NCI-H446 (cell line): ENCODE measurements at regions not wholly inside any gene's neighbourhood (a gene's known extent, or its start where the extent isn't known, plus 50 kb on each side); places are given as distances from the start of the nearest gene placed in this dataset.
"Not testable (repeated sequence)": the region's sequence is repeated elsewhere in the genome, so short reads cannot be mapped to it uniquely, and the experiment has no call there.

Experiments
- DNase-seq, 2 experiments: peaks; one replicate each; lab custom pipeline; 2025; lab: John Stamatoyannopoulos, UW

DNA sequence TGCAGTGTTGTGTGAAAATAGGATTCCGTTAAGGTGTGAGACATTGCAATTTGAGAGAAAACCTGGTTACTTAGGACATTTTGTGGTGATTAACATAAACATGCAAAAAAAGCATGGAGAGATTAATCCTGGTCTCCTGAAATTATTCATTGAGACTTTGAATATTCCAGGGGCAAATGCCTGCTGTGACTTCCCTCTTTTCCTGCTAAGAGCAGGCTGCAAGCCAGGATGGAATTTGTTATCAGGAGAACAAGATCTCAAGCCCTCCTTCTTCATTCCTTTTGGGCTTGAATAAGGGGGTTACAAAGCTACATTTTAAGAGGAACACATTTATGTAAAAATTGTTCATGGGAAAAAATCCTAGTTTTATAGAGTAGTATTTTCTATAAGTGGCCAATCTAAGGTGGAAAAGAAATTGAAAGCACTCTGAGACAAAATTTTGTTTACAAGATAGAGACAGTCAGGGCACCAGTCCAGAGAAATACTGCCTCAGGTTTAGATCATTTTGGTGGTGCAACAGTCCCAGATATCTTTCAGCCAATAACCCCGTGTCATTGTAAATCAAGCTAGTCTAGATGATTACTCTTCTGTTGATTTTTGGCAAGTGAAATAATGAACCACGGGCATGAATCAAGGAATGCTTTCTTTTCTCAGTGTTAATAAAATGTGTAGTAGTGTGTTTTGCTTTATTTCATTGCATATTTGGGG, 1528.3 kb upstream of the AGA start:
- DNase-seq, result no peak

DNA sequence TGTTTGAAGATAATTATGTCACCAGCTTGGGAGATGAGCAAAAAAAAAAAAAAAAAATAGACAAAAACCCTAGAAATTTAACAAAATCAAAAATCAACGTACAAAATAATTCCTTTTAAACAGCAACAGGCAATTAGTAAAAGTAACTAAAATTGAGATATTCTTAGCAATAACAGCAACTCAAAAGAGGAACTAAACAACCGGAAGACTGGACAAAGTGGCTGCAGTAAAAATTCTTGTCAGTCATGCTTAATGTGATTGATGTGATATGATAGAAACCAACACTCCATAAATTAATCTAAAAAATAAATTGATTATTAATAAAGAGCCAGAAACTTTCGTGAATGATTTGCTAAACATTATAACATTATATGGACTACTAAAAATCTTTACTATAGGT, 1534.6 kb upstream of the AGA start:
- no peak for DNase-seq

DNA sequence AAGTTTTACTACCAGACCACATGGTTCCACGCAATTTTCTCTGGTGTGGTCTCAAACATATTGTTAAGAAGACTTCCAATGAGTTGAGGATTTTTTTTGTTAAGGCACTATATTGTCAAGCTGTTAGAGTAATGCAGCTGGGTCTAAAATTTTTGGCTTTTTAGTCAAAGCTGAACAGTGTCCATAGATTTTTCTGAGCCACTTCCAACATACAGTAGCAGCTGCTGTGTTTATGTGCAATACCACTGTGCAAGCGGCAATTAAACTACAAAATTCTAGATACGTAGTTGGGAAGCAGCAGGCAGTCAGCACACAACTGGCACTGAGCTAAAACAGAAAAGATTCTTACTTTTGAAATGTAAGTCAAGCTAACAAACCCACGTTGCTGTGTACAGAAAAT, 1551.1 kb upstream of the AGA start:
- no peak for DNase-seq

DNA sequence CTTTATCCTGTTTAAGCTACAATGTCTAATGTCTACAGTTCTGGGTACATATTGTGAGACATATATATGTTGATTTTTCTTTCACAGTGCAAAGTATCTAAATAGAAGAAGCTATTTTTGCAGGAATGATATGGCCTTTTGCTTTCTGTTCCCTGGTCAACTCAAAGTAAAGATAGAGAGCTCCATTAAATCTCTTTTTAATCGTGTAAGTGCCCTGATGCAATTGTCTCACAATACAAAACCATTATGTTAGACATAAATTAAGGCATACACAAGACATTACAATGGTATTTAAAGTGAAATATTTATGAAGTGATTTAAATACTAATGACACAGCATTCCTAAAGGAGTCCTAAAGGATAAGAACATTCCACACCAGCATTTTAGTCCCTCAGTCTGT, 1559.7 kb upstream of the AGA start:
- no peak for DNase-seq

DNA sequence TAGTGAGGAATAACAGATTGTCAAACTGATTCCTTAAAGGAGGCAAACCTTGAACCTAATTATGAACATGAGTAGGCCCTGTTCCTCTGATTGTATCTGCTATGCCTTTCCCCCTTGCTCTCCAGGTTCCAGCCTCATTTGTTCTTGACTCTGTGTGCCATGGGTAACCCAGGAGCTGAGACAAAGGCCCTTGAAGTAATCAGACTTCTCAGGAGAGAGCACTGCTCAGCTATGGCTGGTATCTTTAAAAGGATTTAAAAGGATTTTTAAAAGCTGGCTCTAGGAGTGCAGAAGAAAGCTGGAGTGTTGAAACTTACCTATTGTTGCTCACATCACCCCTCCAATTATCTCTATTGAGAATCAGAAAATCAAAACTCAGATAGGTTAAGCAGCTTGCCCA, 1565.5 kb upstream of the AGA start:
- no peak for DNase-seq

DNA sequence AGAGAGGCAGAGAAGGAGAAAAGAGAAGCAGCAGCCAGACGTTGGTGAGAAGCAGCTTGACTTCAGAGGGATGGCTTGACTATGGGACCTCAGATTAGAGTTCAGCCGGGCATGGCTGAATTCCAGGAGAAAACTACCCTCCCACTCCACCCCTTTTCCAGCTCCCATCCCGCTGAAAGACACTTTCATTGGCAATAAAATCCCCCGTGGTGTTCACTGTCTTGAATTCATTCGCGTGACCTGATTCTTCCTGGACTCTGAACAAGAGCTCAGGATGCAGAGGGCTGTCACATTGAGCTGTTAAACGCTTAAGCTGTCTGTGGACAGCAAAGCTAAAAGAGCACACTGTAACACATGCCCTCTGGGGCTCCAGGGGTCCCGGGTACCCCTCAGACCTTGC, 1575.3 kb upstream of the AGA start:
- DNase-seq, result no peak

DNA sequence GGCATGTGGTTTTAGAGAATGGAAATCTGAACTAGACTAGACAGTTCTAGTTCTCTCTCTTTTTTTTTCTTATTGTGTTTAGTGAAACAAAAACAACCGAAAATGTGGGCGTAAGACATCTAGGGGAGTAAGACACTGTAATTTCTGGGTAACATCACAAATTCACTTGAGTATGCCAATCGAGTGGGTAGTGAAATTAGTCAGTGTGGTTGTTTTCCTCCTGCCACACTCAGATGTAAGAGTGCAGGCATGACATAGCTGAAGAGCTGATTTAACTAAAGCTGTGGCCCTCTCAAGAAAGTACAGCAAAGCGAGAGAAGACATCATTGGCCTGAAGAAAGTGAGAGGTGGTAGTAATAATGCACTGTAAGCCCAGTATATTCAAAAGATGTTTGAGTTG, 1585.3 kb upstream of the AGA start:
- DNase-seq, result no peak

DNA sequence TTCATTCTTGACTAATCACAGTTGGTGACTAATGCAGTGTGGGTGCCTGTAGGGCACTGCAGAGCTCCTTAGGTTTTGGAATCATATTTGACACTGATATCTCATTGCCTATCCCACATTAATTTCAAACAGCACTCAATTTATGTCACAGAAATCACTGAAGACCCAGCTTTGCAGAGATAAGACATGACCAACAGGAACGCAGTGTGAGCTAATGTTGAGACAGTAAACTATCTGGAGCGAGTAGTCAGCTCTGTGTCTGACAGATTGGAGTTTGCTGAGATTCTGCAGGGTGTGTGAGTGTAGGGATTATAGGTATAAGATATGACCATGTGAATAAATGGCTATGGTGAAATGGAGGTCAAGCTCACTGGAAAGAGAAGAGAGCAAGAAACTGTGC, 1586.1 kb upstream of the AGA start:
- no peak for DNase-seq

DNA sequence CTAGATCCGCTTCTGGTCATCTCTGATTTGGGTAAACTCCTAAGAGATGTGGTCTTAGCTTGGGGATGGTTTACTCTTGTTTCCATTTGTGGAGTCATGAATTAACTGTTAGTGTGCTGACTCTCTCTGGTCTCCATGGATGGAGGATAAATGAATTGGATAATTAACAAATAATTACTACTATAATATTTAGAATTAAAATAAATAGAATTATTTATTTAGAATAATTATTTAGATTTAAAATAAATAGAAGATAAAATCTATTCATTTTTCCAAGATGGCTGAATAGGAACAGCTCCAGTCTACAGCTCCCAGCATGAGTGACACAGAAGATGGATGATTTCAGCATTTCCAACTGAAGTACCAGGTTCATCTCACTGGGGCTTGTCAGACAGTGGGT, 1587.4 kb upstream of the AGA start:
- no peak for DNase-seq

DNA sequence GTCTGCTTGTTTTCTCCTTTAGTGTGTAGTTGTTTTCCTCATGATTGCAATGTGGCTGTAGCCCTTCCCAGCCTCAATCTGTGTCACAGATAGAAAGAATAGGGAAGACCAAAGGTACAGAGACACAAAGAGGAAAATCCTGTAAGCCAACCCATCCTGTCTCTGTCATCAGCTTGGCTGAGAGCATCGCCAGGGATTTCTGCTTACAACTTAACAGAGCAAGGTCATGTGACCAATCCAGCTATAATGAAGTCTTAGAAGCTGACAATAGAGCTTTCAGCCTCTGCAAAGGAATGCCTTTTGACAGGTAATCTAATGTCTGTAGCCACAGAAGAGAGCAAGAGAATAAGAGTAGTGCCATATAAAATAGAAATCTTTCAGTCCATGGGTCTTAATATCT, 1598.0 kb upstream of the AGA start:
- DNase-seq, result no peak

DNA sequence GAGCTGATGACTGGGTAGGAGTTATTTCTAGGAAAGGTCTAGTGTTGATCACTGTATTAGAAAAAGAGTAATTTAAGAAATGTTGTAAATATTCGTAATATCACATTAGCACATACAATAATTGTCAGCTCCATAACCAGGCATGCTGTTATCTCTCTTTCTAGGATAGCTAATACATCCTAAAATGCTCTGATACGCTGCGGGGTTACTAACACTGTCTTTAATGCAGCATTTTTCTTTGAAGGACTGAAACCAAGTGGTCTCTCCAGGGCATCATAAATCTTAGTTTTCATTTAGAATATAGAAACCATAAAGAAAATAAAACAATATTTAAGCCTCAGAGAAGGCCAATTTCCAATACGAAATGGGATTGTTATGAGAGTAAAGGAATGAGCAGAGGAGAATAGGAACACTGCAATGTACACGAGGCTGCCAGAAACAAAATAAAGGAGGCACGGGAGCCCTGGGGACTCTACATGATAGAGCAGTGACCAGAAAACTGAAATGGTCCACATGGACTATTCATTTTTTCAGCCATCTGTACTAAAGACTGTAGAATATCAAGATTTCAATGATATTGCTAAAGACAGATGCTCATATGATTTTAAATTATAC, 1606.7 kb upstream of the AGA start:
- DNase-seq, result no peak

DNA sequence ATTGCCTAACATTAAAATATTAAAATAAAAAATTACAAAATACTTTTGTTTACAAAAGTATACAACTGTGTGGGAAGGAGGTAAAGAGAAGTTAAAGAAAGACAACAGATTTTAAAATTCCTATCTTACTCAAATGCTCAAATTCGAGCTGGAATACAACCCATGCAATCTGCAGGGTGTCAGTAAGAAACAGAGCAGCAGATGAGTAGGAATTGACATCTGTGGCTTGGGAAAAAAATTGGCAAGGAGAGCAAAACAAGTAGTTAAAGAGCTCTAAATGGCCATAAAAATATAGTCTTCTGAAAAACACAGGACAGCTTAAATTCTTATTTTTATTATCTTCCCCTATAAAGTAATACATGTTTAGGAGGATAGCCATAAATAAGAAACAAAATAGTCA, 1609.0 kb upstream of the AGA start:
- no peak for DNase-seq

DNA sequence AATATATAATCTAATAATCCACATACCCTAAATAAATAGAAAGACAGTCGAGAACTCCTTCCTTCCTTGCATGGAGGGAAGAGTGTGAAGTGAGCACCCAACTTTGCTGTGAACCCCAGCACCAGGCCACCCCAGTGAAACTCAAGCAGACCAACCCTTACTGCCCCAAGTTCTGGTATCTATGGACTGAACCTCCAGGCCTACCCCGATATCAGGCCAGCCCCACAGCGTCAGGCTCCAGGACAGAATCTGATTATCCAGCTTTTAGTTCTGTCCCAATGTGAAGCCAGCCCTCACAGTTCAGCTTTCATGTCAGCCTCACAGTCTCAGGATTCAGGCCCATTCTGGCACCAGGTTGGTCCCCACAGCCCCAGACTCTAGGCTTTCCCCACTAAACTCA, 1617.2 kb upstream of the AGA start:
- DNase-seq, result no peak

DNA sequence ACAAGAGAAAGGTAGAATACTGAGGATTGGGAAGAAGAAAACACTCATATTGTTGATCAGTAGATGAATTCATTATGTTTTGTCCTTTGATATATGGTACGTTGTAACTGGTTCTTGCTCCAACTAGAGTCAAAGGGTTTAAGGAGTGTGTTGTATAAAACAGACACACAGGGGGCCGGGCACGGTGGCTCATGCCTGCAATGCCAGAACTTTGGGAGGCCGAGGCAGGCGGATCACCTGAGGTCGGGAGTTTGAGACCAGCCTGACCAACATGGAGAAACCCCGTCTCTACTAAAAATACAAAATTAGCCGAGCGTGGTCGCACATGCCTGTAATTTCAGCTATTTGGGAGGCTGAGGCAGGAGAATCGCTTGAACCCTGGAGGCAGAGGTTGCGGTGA, 1624.0 kb upstream of the AGA start:
- DNase-seq, result not testable (repeated sequence)

DNA sequence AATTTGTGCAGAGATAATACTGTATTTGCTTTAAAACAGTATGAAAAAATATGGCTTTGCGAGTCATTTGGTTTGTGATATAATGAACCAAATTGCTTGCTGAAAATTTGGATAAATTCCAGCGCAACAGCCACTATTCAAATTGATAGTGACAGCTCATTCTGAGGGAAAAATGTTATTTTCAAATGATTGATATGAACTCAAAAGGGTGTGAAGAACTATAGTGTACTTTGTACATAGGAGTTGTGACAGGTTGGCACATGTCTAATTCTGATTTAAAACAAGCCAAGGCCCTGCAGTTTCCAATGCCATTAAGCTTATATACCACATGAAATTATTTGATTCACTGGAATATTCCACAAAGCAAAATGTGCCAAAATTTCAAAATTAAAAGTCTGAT, 1628.9 kb upstream of the AGA start:
- no peak for DNase-seq

DNA sequence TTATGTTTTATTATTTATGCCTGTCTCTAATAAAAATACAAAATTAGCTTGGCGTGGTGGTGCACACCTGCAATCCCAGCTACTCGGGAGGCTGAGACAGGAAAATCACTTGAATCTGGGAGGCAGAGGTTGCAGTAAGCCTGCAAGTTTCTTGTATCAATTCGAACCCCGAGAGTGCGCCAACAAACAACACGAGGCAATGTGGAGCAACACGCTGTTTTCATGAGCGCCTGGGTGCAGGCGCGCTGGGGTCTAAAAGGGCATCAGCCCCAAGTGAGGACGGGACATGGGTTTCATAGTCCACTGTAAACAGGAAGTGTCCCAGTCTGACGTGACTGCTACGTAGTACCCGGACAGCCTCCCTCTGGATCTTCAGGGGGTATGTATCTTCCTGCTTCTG, 1634.6 kb upstream of the AGA start:
- DNase-seq, result no peak

DNA sequence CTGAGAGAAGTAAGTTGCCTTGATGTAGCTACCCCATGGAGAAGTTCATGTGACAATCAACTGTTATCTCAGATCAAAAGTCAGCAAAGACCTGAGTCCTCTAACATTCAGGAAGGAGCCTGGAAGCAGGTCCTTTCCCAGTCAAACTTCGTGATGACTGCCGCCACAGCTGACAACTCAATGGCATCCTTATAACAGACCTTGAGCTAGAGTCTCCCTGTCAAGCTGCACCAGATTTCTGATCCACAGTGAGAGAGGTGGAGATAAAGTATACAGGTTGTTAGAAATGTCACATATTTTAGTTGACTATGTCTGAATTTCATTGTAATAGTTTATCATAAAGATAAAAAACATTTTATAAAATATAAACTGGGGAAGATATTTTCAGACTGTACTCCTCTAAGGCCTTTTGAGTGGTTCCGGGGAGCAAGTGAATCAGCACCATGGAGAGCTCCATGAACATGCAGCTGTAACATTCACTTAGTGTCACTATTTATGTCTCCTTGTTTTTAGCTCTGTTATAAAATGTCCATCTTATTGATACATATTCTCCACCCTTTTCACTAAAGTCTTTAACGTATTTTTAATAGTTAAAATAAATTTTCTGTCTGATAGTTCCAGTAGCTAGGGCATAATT, 1653.5 kb upstream of the AGA start:
- DNase-seq, result no peak

DNA sequence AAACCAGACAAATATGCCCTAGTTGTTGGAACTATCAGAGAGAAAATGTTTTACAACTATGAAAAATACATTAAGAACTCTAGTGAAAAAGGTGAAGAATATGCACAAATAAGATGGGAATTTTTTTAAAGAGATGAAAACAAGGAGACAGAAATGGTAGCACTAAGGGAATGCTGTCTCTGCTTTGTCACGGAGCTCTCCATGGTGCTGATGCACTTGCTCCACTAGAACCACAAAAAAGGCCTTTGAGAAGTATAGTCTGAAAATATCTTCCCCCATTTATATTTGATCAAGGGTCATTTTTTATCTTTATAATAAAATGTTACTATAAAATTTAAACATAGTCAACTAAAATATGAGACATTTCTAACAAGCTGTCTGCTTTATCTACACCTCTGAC, 1655.5 kb upstream of the AGA start:
- DNase-seq, result no peak

DNA sequence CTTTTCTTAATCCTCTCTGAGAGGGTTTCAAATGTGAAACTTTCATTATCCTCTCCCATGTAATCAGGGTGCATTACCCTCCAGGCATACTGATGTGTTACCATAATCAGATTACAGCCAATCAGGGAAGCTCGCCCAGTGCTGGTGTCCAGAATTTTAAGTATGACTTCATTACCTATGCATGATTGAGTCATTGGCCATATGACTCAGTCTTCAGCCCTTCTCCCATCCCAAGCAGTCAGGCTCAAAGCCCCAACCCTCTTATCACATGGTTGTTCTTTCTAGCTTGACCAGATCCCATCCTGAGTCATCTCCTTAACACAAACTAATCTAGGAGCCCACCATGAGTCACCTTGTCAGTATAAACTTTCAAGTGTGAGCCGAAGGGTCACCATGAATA, 1668.1 kb upstream of the AGA start:
- no peak for DNase-seq

DNA sequence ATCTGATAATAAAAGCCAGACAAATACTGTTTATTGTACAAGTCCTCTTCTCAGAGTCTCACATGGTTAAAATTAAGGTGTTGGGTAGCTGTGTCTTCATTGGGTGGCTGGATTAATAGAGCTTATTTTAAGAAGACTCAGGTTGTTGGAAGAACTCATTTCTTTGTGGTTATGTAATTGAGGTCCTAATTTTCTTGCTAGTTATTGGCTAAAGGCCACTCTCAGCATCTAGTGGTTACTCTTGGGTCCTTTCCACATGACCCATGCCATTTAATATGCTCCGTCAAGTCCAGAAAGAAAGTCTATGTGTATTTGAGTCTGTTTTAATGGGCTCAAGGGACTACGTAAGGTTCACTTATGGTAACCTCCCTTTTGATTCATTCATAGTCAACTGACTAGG, 1668.6 kb upstream of the AGA start:
- DNase-seq, result no peak

DNA sequence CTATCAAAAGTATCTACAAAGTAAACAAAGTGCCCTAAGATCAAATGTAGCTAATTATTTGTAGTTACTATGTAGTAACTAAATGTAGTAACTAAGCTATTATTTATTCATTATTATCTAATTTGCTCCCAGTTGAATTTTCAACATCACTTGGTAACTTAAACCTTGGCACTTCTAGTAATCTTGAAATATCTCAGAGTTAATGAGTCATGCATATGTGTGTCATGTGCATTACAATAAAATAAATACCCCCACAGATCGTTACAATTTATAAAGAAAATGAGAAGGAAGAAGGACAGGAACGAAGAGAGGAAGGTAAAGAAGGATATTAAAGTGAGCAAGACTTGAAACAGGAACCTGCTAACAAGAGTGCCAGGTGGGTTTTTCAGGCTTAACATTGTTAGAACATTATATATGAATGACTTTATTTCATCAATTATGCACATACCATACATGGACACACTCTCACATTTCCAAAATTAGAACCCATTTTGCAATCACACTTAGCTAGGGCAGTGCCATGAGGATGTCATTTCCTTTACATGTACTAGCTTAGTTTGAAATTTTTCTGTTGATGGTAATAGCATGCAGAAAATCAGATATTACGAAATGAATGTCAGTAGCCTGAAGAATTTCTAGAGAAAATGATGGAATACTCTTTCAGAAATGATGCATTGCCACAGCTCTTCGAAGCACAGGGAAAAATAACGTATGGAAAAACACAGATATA, 1670.4 kb upstream of the AGA start:
- no peak for DNase-seq

DNA sequence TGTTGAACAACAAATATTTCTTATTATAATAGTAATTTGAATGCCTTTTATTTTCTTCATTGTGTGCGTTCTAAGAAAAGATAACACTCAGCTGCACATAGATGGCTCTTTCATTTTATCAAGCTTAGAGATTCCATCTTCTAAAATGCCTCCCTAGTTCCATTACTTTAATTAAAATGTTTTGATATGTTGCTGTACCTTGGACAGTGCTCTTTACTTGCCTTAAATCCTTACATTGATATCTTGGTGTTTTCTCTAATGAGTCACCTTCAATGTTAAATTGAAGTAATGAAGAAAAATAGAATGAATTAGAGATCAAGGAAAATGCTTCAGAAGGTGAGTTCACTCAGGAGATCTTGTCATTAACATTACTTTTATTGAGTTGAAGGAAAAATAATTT, 1672.4 kb upstream of the AGA start:
- no peak for DNase-seq

DNA sequence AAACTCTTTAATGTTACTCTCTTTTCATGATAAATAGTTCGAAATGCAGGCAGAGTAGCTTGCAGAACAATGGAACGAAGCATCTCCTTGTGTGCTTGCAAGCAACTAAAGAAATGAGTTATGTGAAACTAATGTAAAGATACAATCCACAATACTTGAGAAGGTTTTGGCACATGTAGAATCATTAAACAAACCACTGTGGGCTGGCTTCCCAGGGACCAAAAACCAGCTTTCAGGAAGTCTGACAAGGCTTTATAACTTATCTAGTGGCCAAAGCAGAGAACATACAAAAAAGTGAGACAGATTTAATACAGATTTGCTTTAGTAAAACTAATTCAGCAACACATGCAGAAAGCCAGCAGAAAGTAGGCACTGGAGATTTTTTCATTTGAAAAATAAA, 1673.8 kb upstream of the AGA start:
- DNase-seq, result no peak
